Mesendoderm (in vitro differentiated cells): ENCODE measurements at regions not wholly inside any gene's neighbourhood (a gene's known extent, or its start where the extent isn't known, plus 50 kb on each side); places are given as distances from the start of the nearest gene placed in this dataset.

Experiments
- DNase-seq: peaks from one replicate; pipeline ENCODE4 v3.0.0; 2013
- H2AK5ac ChIP-seq: 2 replicates; pipeline ENCODE4 v1.6.1; 2013; ENCODE audit warnings: low read length, inconsistent platforms
- H2BK120ac ChIP-seq: 2 replicates; pipeline ENCODE4 v1.6.1; 2013; ENCODE audit warnings: low read depth, mild to moderate bottlenecking, low read length, moderate library complexity, mixed read lengths
- H2BK15ac ChIP-seq: replicated peaks from 2 replicates; pipeline ENCODE4 v1.6.1; 2013; ENCODE audit warnings: low read depth, mild to moderate bottlenecking, moderate library complexity
- H2BK5ac ChIP-seq: 2 replicates; pipeline ENCODE4 v1.6.1; 2013; ENCODE audit warnings: low read length, inconsistent platforms
- H3K18ac ChIP-seq: 2 replicates; pipeline ENCODE4 v1.6.1; 2013; ENCODE audit warnings: mild to moderate bottlenecking, low read length, mixed read lengths
- H3K23ac ChIP-seq: one replicate; pipeline ENCODE4 v1.6.1; 2013; ENCODE audit warnings: low read length
- H3K27ac ChIP-seq: 2 replicates; pipeline ENCODE4 v1.5.1; 2013; ENCODE audit warnings: low read depth, mild to moderate bottlenecking, inconsistent platforms, low read length, moderate library complexity
- H3K27me3 ChIP-seq: 2 replicates; pipeline ENCODE4 v1.6.1; 2013; ENCODE audit warnings: low read length, control low read depth, mild to moderate bottlenecking, inconsistent platforms; ENCODE audit not compliant: insufficient read depth, poor library complexity
- H3K36me3 ChIP-seq: 2 replicates; pipeline ENCODE4 v1.6.1; 2013; ENCODE audit warnings: low read length, inconsistent platforms; ENCODE audit not compliant: control insufficient read depth, insufficient read depth
- H3K4ac ChIP-seq: one replicate; pipeline ENCODE4 v1.6.1; 2013; ENCODE audit warnings: low read depth, mild to moderate bottlenecking, low read length, moderate library complexity
- H3K4me1 ChIP-seq: 2 replicates; pipeline ENCODE4 v1.6.1; 2013; ENCODE audit warnings: low read depth, low read length, inconsistent platforms; ENCODE audit not compliant: control insufficient read depth
- H3K4me2 ChIP-seq: 2 replicates; pipeline ENCODE4 v1.6.1; 2013; ENCODE audit warnings: low read length
- H3K4me3 ChIP-seq: 2 replicates; pipeline ENCODE4 v1.5.1; 2013; ENCODE audit warnings: mild to moderate bottlenecking, low read length
- H3K56ac ChIP-seq: one replicate; pipeline ENCODE4 v1.6.1; 2013; ENCODE audit warnings: low read length
- H3K79me1 ChIP-seq: 2 replicates; pipeline ENCODE4 v1.6.1; 2013; ENCODE audit warnings: low read length, inconsistent platforms
- H3K79me2 ChIP-seq: 2 replicates; pipeline ENCODE4 v1.6.1; 2013; ENCODE audit warnings: mild to moderate bottlenecking, low read length; ENCODE audit not compliant: control insufficient read depth, insufficient read depth
- H3K9ac ChIP-seq: 2 replicates; pipeline ENCODE4 v1.6.1; 2013; ENCODE audit warnings: low read length, inconsistent platforms
- H4K5ac ChIP-seq: one replicate; pipeline ENCODE4 v1.6.1; 2013; ENCODE audit warnings: low read length
- H4K8ac ChIP-seq: one replicate; pipeline ENCODE4 v1.6.1; 2013; ENCODE audit warnings: low read depth, mild to moderate bottlenecking, control low read depth, low read length, moderate library complexity
- WGBS: extraction: QIAGEN DNeasy Blood & Tissue Kit; methylation state at CpG from one replicate; pipeline ENCODE4 v1.1.7; 2013; ENCODE audit warnings: low lambda C conversion rate, missing lambda C conversion rate; ENCODE audit not compliant: insufficient coverage; ENCODE audit errors: extremely low coverage; 5-methylcytosine and 5-hydroxymethylcytosine counted together

DNA sequence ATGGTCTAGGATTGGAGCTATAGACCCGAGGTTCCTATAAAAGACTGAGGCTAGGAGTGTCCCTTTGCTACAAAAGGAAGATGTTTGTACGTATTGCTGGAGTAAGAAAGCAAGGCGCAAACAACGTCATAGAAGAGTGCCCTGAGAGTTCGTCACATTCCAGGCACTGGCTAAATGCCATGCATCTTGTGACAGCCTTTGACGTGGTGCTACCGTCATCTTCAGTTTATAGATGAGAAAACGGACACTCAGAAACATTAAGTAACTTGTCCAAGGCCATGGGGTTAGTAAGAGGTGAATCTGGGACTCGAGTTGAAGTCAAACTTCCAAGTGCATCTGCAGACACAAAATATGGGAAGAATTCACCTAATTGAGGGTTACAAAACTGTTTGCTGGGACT is 104.2 kb upstream of the SLC45A1 start:
- H3K18ac ChIP-seq = no peak overlapping the region
- no peak overlapping the region for H2BK120ac ChIP-seq
- no peak overlapping the region for H4K8ac ChIP-seq
- WGBS = no CpG with 5 or more reads among the region's 9 CpGs
- H2BK15ac ChIP-seq = no peak overlapping the region
- DNase-seq = no peak
- H2BK5ac ChIP-seq = no peak overlapping the region
- H2AK5ac ChIP-seq = no peak overlapping the region
- H3K4me3 ChIP-seq = no peak overlapping the region
- H3K4ac ChIP-seq = no peak overlapping the region
- H3K79me1 ChIP-seq = no peaks in the 10 kb centered on the region
- H3K56ac ChIP-seq = no peak overlapping the region
- H3K4me1 ChIP-seq = peaks cover 4% of the 10 kb centered on the region
- H4K5ac ChIP-seq = no peak overlapping the region
- no peak overlapping the region for H3K9ac ChIP-seq
- H3K27ac ChIP-seq = no peak overlapping the region
- no peak overlapping the region for H3K4me2 ChIP-seq
- no peaks in the 10 kb centered on the region for H3K79me2 ChIP-seq
- no peak overlapping the region for H3K23ac ChIP-seq
- no peaks in the 10 kb centered on the region for H3K27me3 ChIP-seq
- no peaks in the 10 kb centered on the region for H3K36me3 ChIP-seq

DNA sequence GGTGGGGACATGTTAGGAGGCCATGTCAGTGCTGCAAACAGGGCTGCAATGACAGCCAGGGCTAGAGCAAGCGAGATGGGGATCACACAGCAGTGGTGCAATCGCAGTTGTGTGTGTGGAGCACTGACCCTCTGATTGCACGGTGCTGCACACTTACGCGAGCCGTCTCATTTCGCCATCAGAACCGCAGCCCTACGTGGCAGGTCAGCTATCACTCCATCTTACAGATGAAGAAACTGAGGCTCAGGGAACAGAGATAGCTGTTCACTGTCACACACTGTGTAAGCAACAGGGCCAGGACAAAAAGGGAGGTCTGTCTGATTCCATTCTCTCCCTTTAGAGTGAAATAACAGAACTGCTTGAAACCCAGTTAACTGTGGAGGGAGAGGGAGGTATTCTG is 104.8 kb upstream of the SLC45A1 start:
- Histone ChIP-seq H4K5ac (no peak overlapping the region), H3K4me2 (no peak overlapping the region), H3K9ac (no peak overlapping the region), H3K4ac (no peak overlapping the region), H3K79me2 (no peaks in the 10 kb centered on the region), H4K8ac (no peak overlapping the region), H3K27ac (no peak overlapping the region), H2BK120ac (no peak overlapping the region), H3K18ac (no peak overlapping the region), H3K27me3 (no peaks in the 10 kb centered on the region), H3K79me1 (no peaks in the 10 kb centered on the region), H2AK5ac (no peak overlapping the region), H3K36me3 (no peaks in the 10 kb centered on the region), H3K4me3 (no peak overlapping the region), H3K56ac (no peak overlapping the region), H2BK5ac (no peak overlapping the region), H2BK15ac (no peak overlapping the region), H3K23ac (no peak overlapping the region), H3K4me1 (peaks cover 4% of the 10 kb centered on the region)
- DNase-seq = no peak
- WGBS = no CpG with 5 or more reads among the region's 9 CpGs

DNA sequence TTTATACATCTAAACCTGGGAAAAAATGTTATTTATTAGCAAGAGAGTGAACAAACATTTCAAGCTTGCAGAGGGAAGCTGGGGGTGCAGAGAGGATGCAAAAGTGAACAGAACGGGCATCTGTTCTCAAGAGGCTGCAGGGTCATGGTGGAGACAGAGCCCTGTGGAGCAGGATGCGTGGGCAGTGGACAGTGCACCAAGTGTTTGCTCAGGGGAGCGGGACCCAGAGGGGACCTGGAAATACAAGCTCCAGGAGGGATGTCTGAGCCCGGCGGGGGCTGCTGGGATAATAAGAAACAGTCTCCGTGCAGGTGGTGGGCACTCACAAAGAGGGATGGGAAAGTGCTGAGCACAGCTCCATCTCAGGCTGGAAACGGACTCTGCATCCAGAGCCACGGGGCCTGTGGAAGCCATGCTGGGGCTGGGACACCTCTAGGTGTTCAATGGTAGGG is 105.3 kb upstream of the SLC45A1 start:
- H2AK5ac ChIP-seq = no peak overlapping the region
- H4K5ac ChIP-seq = no peak overlapping the region
- H3K79me1 ChIP-seq = no peaks in the 10 kb centered on the region
- H3K18ac ChIP-seq = no peak overlapping the region
- H3K56ac ChIP-seq = no peak overlapping the region
- H2BK15ac ChIP-seq = no peak overlapping the region
- no peak overlapping the region for H3K23ac ChIP-seq
- WGBS = no CpG with 5 or more reads among the region's 8 CpGs
- H3K79me2 ChIP-seq = no peaks in the 10 kb centered on the region
- no peak overlapping the region for H2BK120ac ChIP-seq
- no peaks in the 10 kb centered on the region for H3K27me3 ChIP-seq
- no peak overlapping the region for H3K4me3 ChIP-seq
- no peak overlapping the region for H3K9ac ChIP-seq
- no peaks in the 10 kb centered on the region for H3K36me3 ChIP-seq
- no peak for DNase-seq
- H2BK5ac ChIP-seq = no peak overlapping the region
- H3K4me1 ChIP-seq = peaks cover 4% of the 10 kb centered on the region
- no peak overlapping the region for H3K27ac ChIP-seq
- no peak overlapping the region for H4K8ac ChIP-seq
- H3K4ac ChIP-seq = no peak overlapping the region
- H3K4me2 ChIP-seq = no peak overlapping the region

DNA sequence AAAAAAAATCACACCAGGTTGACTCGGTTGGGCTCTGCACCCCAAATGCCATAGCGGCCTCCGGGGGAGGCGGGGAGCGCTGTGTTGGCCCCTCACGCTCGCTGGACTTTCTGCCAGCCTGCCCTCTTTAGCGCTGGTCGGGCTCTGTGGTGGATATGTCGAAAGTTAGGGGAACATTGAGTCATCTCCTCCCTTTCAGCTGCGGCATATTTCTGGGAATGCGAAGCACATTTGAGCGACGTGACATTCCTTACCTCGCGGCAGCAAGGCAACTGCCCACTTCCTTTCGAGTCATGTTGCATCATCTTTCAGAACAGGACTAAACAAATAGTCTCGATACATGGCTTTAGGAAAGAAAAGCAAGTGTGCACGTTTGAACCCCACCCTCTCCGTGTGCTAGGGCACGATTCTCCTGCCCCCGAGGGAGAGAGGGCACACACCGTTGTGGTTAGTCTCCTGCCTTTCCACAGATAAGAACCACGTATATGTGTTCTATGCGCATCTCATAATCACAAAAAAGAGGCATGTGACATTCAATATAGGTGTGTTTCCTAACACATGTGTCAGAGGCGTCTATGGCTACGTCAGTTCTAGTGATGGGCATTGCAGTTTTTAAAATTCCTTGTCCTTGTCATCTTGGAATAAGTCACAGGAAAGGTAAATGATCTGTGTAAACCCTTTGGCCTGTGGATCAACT is 105.9 kb upstream of the SLC45A1 start:
- H3K56ac ChIP-seq = peak overlapping the region; percentile 1
- H3K36me3 ChIP-seq = no peaks in the 10 kb centered on the region
- no peak overlapping the region for H2BK5ac ChIP-seq
- no peaks in the 10 kb centered on the region for H3K27me3 ChIP-seq
- H3K27ac ChIP-seq = no peak overlapping the region
- H4K8ac ChIP-seq = no peak overlapping the region
- no peak overlapping the region for H3K4me2 ChIP-seq
- H3K9ac ChIP-seq = no peak overlapping the region
- H3K18ac ChIP-seq = no peak overlapping the region
- no peak overlapping the region for H3K4ac ChIP-seq
- peak; percentile 67 for DNase-seq
- H2BK120ac ChIP-seq = no peak overlapping the region
- H2BK15ac ChIP-seq = no peak overlapping the region
- no peaks in the 10 kb centered on the region for H3K79me2 ChIP-seq
- no peak overlapping the region for H2AK5ac ChIP-seq
- no peak overlapping the region for H3K4me3 ChIP-seq
- WGBS = no CpG with 5 or more reads among the region's 27 CpGs
- H3K4me1 ChIP-seq = peaks cover 4% of the 10 kb centered on the region
- no peak overlapping the region for H4K5ac ChIP-seq
- H3K23ac ChIP-seq = no peak overlapping the region
- no peaks in the 10 kb centered on the region for H3K79me1 ChIP-seq

DNA sequence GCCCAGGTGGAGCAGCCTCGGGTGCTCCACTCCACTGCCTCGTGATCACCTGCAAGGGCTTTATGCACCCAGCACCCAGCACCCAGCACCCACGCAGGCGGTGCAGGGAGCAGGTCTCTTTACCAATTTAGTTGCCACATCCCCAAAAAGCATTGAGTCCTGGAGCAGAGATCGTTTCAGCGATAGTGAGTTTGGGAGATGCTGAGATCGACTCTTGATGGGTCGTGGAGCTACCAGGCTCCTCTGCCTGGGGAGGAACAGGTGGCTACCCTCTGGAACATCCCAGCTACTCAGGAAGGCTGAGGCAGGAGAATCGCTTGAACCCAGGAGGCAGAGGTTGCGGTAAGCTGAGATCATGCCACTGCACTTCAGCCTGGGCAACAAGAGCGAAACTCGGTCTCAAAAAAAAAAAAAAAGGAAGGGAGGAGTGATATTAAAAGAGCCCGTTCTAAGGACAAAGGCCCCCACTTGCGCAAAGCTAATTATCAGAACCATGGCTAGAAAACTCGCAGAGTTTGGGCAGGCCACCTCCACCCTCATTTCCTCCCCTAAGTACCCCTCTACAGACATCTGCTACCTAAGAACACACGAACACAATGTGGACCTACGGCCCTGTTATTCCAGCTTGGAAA is 106.5 kb upstream of the SLC45A1 start:
- H3K56ac ChIP-seq = peak overlapping the region; percentile 1
- H2AK5ac ChIP-seq = no peak overlapping the region
- H3K9ac ChIP-seq = no peak overlapping the region
- H3K4me3 ChIP-seq = no peak overlapping the region
- H3K27ac ChIP-seq = no peak overlapping the region
- DNase-seq = no peak
- H4K8ac ChIP-seq = no peak overlapping the region
- no peaks in the 10 kb centered on the region for H3K79me2 ChIP-seq
- no peak overlapping the region for H3K4me2 ChIP-seq
- no peak overlapping the region for H2BK5ac ChIP-seq
- peaks cover 2% of the 10 kb centered on the region for H3K4me1 ChIP-seq
- H3K79me1 ChIP-seq = no peaks in the 10 kb centered on the region
- H2BK15ac ChIP-seq = no peak overlapping the region
- no peak overlapping the region for H3K18ac ChIP-seq
- no peak overlapping the region for H3K23ac ChIP-seq
- no peak overlapping the region for H3K4ac ChIP-seq
- H4K5ac ChIP-seq = no peak overlapping the region
- WGBS = no CpG with 5 or more reads among the region's 17 CpGs
- no peaks in the 10 kb centered on the region for H3K36me3 ChIP-seq
- H2BK120ac ChIP-seq = no peak overlapping the region
- no peaks in the 10 kb centered on the region for H3K27me3 ChIP-seq
